ENCODE measurements at regions not wholly inside any gene's neighbourhood (a gene's known extent, or its start where the extent isn't known, plus 50 kb on each side); places are given as distances from the start of the nearest gene placed in this dataset.
"Not testable (repeated sequence)": the region's sequence is repeated elsewhere in the genome, so short reads cannot be mapped to it uniquely, and the experiment has no call there.

DNA sequence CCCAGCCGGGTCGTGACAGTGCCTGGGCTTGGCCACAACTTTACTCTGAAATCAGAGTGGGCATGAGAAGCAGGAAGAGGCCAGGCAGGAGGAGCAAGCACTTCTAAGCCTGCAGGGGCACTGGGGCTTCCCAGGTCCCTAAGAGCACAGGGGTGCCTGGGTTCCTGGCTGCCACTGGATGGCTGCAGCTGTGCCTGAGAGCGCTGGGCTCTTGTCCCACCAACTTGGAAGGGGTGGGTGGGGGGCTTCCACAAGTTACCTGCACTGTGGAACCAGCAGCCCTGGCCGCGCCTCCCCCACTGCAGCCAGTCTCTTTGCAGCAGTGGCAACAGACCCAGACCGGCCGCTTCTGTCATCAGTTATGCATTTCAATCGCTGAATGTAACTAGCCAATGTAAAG is 434.7 kb upstream of the GRM3 start:
- intact Hi-C loops (cut with micrococcal nuclease), result no loop called here

DNA sequence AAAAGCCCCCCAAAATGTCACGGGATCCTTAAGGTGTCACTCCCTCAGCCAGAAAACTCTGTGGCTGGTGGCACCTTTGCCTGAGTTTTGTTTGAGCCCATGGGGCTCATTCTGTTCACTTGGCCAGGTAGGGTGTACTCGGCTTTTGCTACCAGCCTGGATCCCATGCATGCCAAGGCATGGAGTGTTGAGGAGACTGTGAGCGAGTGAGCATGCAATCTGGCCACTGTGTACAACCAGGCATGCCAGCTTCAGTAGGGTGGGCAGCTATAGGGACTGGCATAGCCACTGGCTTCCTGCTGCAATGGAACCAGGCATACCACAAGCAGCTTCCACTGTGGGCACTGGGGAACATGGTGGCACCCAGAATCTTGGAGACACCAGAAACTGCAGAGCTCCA is 436.0 kb upstream of the GRM3 start:
- intact Hi-C loops (cut with micrococcal nuclease), result no loop called here

DNA sequence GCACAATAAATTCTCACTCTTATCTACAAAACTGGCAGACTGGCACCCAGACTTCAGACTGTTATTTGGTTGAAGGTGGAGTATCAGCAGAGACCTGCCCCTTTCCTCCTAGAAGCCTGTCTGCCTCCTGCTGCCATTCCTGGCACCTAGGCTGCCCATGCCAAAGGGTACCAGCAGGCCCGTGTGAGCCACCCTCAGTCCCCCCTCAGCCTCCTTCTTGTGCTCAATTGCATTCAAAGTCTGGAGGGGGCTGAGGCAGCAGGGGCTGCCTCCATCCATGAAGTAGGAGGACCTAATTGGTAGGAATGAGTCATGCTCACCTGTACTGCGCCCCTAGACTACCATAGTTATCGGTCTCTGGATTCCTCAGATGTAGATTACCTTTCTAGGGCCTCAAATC is 440.9 kb upstream of the GRM3 start:
- intact Hi-C loops (cut with micrococcal nuclease), result no loop called here

DNA sequence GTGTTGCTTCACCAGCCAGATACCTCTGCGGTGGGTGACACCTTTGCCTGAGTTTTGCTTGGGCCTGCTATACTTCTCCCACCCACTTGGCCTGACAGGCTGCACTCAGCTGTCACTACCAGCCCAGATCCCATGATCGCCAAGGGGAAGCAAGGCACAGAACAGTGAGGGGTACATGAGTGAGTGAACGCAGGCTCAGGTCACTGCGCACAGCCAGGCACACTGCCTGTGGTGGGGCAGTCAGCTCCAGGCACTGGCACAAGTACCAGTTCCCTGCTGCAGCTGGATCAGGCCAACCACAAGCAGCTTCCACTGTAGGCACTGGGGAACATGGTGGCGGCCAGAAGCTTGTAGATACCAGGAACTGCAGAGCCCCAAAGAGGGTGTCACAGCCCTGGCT is 441.9 kb upstream of the GRM3 start:
- intact Hi-C loops (cut with micrococcal nuclease), result no loop called here

DNA sequence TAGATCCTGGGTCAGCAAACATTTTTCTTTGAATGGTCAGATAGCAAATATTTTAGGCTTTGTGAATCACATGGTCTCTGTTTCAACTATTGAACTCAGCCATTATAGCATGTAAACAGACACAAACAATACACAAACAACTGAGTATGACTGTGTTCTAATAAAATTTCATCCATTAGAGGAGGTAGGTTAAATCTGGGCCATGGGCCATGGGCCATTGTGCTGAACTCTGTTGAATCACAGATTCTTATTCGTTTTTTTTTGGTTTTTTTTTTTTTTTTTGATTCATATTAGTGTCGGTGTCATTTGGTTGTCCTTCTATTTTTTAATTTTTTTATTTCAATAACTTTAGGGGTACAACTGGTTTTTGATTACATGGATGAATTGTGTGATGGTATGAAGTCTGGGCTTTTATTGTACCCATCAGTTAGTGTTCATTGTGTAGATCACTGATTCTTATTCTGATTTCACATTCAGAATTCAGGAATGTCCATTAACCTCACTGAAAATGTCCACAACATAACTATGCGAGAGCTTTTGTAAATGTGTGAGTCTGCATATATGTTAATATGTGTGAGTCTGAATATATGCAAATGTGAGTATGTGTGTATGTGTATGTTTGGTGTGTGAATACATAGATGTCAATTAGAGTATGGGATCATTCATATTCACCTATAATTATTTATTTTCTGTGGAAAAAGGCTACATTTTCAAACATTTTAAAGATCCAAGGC is 443.7 kb upstream of the GRM3 start:
- intact Hi-C loops (cut with micrococcal nuclease), result no loop called here

- intact Hi-C loops (cut with micrococcal nuclease), result no loop called here
These were observed 453.4 kb upstream of the GRM3 start for GRCh38 chr7:86190351-86190750.

- intact Hi-C loops (cut with micrococcal nuclease), result no loop called here
These were observed 462.2 kb upstream of the GRM3 start for GRCh38 chr7:86181474-86181873.

DNA sequence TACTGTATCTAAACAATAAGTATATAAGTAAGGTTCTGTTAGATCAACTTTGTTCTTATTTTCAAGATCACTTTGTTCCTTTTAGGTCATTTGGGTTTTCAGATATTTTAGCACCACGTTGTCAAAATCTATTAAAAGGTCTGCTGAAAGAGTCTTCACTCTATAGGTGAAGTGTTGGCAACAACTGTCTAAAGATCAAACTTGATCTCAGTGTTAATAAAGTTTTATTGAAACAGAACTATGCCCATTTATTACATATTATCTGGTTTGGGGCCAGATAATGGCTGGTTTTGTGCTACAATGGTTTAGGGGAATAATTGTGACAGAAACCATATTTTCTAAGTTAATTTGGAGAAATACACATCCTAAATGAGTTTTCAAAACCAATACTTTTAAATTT is 478.9 kb upstream of the GRM3 start:
- intact Hi-C loops (cut with micrococcal nuclease), result no loop called here

DNA sequence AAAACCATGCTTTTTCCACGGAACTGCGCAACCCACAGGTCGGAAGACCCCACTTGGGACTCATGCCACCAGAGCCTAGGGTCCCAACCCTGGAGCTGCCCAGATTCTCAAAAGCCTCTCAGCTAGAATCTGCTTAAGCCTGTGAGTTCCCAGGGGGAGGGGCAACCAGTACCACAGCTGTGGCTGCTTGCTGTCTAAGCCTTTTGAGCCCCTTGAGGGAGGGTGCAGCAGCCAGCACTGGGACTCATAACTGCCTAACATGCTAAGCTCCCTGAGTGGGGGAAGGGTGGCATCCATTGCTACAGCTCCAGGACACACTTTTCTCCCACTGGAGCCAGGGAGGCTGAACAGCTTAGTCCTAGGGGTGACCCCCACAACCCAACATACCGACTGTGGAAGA is 485.6 kb upstream of the GRM3 start:
- intact Hi-C loops (cut with micrococcal nuclease), result no loop called here

DNA sequence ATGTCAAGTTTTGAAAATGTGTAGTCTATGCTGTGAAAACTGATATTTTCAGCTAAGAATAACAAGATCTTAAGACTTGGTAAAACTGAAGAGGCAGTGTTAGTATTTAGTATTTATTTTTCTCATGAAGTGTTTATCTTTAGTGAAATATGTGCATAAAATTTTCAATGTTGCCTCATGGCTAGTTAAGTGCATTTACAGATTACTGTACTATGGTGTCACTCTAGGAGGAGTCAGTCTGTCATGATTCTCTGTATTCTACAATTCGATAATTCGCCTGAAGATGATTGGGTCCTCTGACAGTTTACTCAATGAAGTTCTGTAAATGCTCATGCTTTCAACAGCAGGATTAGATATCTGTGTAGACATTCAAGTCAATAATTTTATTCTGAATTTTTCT is 488.1 kb upstream of the GRM3 start:
- intact Hi-C loops (cut with micrococcal nuclease), result no loop called here

DNA sequence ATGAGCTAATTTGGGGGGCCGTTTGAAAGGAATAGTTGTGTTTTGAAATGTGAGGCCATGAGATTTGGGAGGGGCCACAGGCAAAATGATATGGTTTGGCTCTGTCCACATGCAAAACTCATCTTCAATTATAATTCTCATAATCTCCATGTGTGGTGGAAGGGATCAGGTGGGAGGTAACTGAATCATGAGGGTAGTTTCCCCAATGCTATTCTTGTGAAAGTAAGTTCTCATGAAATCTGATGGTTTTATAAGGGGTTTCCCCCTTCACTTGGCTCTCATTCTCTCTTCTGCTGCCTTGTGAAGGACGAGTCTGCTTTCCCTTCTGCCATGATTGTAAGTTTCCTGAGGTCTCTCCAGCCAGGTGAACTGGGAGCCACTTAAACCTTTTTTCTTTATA is 490.8 kb upstream of the GRM3 start:
- intact Hi-C loops (cut with micrococcal nuclease), result no loop called here

GRCh38 chr7:86149024-86149665 is 494.6 kb upstream of the GRM3 start:
- intact Hi-C loops (cut with micrococcal nuclease), result no loop called here

- intact Hi-C loops (cut with micrococcal nuclease), result no loop called here
These were observed 495.2 kb upstream of the GRM3 start for GRCh38 chr7:86148501-86148900.

DNA sequence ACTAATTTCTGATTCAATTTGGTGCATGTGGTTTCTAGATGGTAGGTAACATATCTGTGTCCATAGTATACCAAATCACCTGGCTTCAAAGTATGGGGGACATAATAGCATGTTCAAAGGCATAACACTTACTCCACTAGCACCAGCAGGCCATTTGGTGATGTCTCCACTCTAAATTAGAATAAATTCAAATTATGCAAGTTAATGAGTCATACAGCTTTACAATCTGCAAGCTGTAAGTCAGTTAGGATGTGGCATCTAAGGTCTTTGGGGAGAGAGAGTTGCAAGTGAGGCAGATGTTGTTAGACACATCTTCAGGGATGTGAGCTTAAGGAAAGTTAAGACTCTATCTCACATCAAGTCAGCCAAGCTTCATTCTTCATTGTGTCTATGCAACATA is 506.4 kb upstream of the GRM3 start:
- intact Hi-C loops (cut with micrococcal nuclease), result no loop called here

GRCh38 chr7:86130268-86130667 is 513.4 kb upstream of the GRM3 start:
- intact Hi-C loops (cut with micrococcal nuclease), result no loop called here

GRCh38 chr7:86123476-86123875 is 520.2 kb upstream of the GRM3 start:
- intact Hi-C loops (cut with micrococcal nuclease), result no loop called here

GRCh38 chr7:86094166-86094669 is 549.5 kb upstream of the GRM3 start:
- intact Hi-C loops (cut with micrococcal nuclease), result no loop called here

DNA sequence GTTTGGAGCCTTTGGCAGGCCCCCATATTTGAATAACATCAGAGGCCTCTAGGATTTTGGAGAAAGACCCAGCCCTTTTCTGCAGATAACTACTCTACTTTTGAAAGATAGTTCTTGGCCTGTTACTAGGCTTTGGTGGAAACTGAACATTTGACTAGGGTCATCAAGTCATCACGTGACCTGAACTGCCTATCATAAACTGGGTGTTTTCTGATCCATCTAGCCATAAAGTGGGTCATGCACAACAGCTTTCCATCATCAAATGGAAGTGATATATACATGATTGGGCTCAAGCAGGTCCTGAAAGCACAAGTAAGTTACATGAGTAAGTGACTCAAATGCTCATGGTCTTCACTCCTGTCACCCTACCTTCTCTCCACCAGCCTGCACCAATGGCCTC is 552.3 kb upstream of the GRM3 start:
- intact Hi-C loops (cut with micrococcal nuclease), result no loop called here

GRCh38 chr7:86089455-86089854 is 554.3 kb upstream of the GRM3 start:
- intact Hi-C loops (cut with micrococcal nuclease), result no loop called here

- intact Hi-C loops (cut with micrococcal nuclease), result not testable (repeated sequence)
These were observed 579.1 kb upstream of the GRM3 start for GRCh38 chr7:86064572-86064971.

DNA sequence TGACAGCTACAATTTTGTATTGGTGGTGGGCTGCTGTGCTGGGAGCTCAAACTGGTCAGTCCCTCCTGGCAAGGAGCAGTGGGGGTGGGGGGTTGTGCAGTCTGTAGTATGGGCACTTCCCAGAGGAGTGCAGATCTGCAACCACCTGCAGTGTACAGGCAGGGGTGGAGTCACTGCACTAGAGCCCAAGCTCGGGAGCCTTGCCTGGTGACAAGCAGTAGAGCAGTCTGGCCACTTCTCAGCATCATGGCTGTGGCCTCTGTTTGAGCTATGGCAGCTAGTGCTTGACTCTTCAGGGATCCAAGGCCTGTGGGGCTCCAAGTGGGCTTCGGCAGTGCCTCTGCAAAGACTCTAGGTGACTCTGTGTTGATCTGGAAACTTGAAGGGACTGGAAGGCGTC is 585.1 kb upstream of the GRM3 start:
- intact Hi-C loops (cut with micrococcal nuclease), result no loop called here

DNA sequence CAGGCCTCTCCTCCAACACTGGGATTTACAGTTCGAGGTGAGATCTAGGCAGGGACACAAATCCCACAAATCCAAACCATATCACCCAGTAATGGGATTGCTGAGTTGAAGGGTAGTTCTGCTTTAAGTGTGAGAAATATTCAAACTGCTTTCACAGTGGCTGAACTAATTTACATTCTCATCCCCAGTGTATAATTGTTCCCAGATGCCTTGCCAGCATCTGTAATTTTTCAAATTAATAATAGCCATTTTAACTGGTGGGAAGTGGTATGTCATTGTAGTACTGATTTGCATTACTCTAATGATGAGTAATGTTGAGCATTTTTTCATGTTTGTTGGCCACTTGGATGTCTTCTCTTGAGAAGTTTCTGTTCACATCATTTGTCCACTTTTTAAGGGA is 592.8 kb upstream of the GRM3 start:
- intact Hi-C loops (cut with micrococcal nuclease), result no loop called here

DNA sequence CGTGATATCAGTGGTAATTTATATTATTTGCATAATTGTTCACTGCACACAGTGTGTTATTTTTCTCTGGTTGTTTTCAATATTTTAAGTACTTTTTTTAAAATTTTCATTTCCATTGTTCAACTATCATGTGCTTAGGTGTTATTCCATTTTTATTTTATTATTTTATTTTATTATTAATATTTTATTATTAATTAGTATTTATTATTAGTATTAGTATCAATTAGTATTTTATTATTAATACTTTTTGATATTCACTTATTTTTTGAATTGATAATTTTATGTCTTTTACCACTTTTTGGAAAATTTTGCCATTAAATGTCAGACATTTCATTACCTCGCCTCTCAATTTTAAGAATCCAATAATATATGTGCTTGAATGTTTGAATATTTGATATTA is 593.8 kb upstream of the GRM3 start:
- intact Hi-C loops (cut with micrococcal nuclease), result no loop called here

Data from T-helper 2 cell treated with Interferon-gamma antibody and Interleukin-4, amounts not matched to agents 100 ng/mL and 5 ng/mL, for 36 hours (primary cell).